Liver (tissue), 8 donors: ENCODE measurements at regions not wholly inside any gene's neighbourhood (a gene's known extent, or its start where the extent isn't known, plus 50 kb on each side); places are given as distances from the start of the nearest gene placed in this dataset.

ENCODE experiments used
- DNase-seq: peaks from one replicate; pipeline ENCODE4 v3.0.0-alpha.2; 2017; ENCODE audit warnings: low spot score
- H3K27ac ChIP-seq, 2 donors: one replicate each; pipeline ENCODE4 v1.7.0; 2013; ENCODE audit warnings: inconsistent platforms in 2 of 2, low read length in 2 of 2, control low read depth in 1 of 2, low read depth in 1 of 2, mild to moderate bottlenecking in 1 of 2
- H3K27me3 ChIP-seq, 4 donors: one replicate each; pipeline versions ENCODE4 v1.6.1 to v1.7.0; 2013; ENCODE audit warnings: low read length in 3 of 4, inconsistent platforms in 1 of 4, mild to moderate bottlenecking in 1 of 4, moderate library complexity in 1 of 4; ENCODE audit not compliant: control insufficient read depth in 4 of 4, insufficient read depth in 4 of 4
- H3K36me3 ChIP-seq, 4 donors: one replicate each; pipeline versions ENCODE4 v1.6.1 to v1.7.0; 2013; ENCODE audit warnings: low read length in 3 of 4, mild to moderate bottlenecking in 3 of 4, low read depth in 1 of 4, moderate library complexity in 1 of 4; ENCODE audit not compliant: control insufficient read depth in 4 of 4, insufficient read depth in 3 of 4
- H3K4me1 ChIP-seq, 4 donors: one replicate each; pipeline versions ENCODE4 v1.6.1 to v1.7.0; 2013; ENCODE audit warnings: low read length in 3 of 4, mild to moderate bottlenecking in 3 of 4, moderate library complexity in 1 of 4; ENCODE audit not compliant: control insufficient read depth in 4 of 4, insufficient read depth in 4 of 4
- H3K4me3 ChIP-seq, 3 donors: one replicate each; pipeline versions ENCODE4 v1.6.1 to v1.7.0; 2013; ENCODE audit warnings: low read length in 3 of 3, control low read depth in 1 of 3, low read depth in 1 of 3, mild to moderate bottlenecking in 1 of 3
- H3K9ac ChIP-seq, 2 donors: one replicate each; pipeline ENCODE4 v1.7.0; 2013; ENCODE audit warnings: low read length in 2 of 2, mild to moderate bottlenecking in 2 of 2, moderate library complexity in 2 of 2, control low read depth in 1 of 2, low read depth in 1 of 2
- H3K9me3 ChIP-seq, 4 donors: one replicate each; pipeline versions ENCODE4 v1.6.1 to v1.7.0; 2013; ENCODE audit warnings: low read length in 3 of 4; ENCODE audit not compliant: control insufficient read depth in 4 of 4
- CTCF ChIP-seq: fragments of 150-350 bp; IDR thresholded peaks from 2 replicates; pipeline ENCODE4 v1.5.1; 2017; ENCODE audit warnings: improper control_type of control experiment, low read depth, low read length; ENCODE audit not compliant: missing input control
- EGR1 ChIP-seq, 2 donors: IDR thresholded peaks; 2 replicates each; pipeline ENCODE4 v1.6.1; 2016 to 2018; ENCODE audit warnings: antibody characterized with exemption in 2 of 2, low read depth in 2 of 2
- FOXA2 ChIP-seq: IDR thresholded peaks from 2 replicates; pipeline ENCODE4 v1.6.1; 2016; ENCODE audit warnings: antibody characterized with exemption
- GABPA ChIP-seq, 2 donors: IDR thresholded peaks in 1 of 2; conservative IDR thresholded peaks in 1 of 2; 2 replicates each; pipeline ENCODE4 v1.6.1; 2016; ENCODE audit warnings: antibody characterized with exemption in 2 of 2, mild to moderate bottlenecking in 1 of 2, moderate library complexity in 1 of 2
- HNF4A ChIP-seq, 2 donors: conservative IDR thresholded peaks; 2 replicates each; pipeline ENCODE4 v1.6.1; 2016; ENCODE audit warnings: antibody characterized with exemption in 2 of 2, mild to moderate bottlenecking in 2 of 2
- HNF4G ChIP-seq: IDR thresholded peaks from 2 replicates; pipeline ENCODE4 v1.6.1; 2016; ENCODE audit warnings: antibody characterized with exemption
- MAX ChIP-seq: IDR thresholded peaks from 2 replicates; pipeline ENCODE4 v1.6.1; 2016; ENCODE audit warnings: antibody characterized with exemption
- NR2F2 ChIP-seq: IDR thresholded peaks from 2 replicates; pipeline ENCODE4 v1.6.1; 2016; ENCODE audit warnings: antibody characterized with exemption
- RAD21 ChIP-seq, 2 donors: IDR thresholded peaks; 2 replicates each; pipeline ENCODE4 v1.6.1; 2016; ENCODE audit warnings: antibody characterized with exemption in 2 of 2, mild to moderate bottlenecking in 2 of 2
- RXRA ChIP-seq, 2 donors: IDR thresholded peaks; 2 replicates each; pipeline ENCODE4 v1.6.1; 2017 to 2018; ENCODE audit warnings: antibody characterized with exemption in 2 of 2, mild to moderate bottlenecking in 1 of 2
- SP1 ChIP-seq: IDR thresholded peaks from 2 replicates; pipeline ENCODE4 v1.6.1; 2018; ENCODE audit warnings: antibody characterized with exemption, mild to moderate bottlenecking
- TAF1 ChIP-seq: conservative IDR thresholded peaks from 2 replicates; pipeline ENCODE4 v1.6.1; 2016; ENCODE audit warnings: antibody characterized with exemption, mild to moderate bottlenecking
- YY1 ChIP-seq: IDR thresholded peaks from 2 replicates; pipeline ENCODE4 v1.6.1; 2016; ENCODE audit warnings: antibody characterized with exemption, mild to moderate bottlenecking
- WGBS: extraction: QIAGEN DNeasy Blood & Tissue Kit; methylation state at CpG from one replicate; pipeline ENCODE4 v1.1.7; 2013; 5-methylcytosine and 5-hydroxymethylcytosine counted together
- TF ChIP-seq, protein P1 (sequence below): IDR thresholded peaks from 2 replicates; pipeline ENCODE4 v1.6.1; 2016; ENCODE audit warnings: antibody characterized with exemption
- TF ChIP-seq, protein P2 (sequence below): IDR thresholded peaks from 2 replicates; pipeline ENCODE4 v1.6.1; 2016; ENCODE audit warnings: antibody characterized with exemption, mild to moderate bottlenecking
- TF ChIP-seq, protein P3 (sequence below): IDR thresholded peaks from 2 replicates; pipeline ENCODE4 v1.6.1; 2016; ENCODE audit warnings: antibody characterized with exemption
- donor health status: healthy.
- donor health status: healthy.
- donor health status: healthy.
- donor health status: healthy.
- donor health status: healthy.

DNA sequence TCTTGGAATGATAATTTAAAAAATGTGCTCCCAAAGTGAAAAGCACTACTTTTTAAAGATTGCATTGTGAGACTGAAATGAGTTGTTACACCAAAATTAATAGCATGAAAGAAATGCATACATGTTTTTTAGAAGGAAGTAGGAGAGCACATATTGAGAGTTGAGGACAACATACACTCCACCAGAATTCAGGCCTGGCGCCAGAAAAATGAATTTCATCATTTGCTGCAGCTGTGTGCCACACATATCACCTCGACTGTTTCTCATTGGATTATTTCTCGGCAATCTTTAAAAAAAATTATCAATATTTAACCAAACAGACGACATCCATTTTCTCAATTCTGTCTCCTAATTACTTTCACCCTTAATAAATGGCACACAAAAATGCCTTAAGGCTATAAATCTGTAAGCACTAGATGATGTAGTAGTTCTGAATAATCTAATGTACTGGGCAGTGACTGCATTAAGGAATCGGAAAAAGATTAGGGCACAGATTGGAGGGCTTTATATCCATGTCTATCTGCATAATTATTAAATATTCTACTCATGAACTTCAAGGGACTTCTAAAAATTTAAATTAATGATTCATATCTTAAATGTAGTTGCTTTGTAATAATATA is 590.4 kb downstream of the NXPH1 start (continued):
- TF ChIP-seq MAX = no peak
- TF ChIP-seq, protein P1, sequence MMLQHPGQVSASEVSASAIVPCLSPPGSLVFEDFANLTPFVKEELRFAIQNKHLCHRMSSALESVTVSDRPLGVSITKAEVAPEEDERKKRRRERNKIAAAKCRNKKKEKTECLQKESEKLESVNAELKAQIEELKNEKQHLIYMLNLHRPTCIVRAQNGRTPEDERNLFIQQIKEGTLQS = no peak
- TF ChIP-seq GABPA (IDR thresholded peaks at IDR 0.05 in 1 of 2, conservative IDR thresholded peaks at IDR 0.05 in 1 of 2) = no peak
- TF ChIP-seq YY1 = no peak

DNA sequence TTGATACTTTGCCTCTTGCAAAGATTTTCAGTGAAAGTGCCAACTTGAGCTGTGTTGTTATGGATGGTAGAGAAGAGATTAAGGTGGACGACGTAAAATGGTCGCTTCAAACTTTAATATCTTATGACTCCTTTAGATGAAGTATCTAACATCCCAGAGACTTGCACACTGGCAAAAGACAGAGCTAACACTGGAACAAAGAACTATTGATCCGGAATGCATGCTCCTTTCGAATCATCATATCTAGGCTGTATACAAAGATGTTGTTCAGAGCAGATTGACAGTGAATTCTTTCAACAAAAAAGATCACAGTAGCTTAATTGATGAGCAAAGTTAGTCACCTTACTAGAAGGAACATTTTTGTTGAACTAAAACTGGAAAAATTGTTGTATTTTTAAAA is 592.7 kb downstream of the NXPH1 start:
- Histone ChIP-seq H3K27ac (no peak overlapping the region), H3K9ac (no peak overlapping the region), H3K36me3 (no peaks in the 10 kb centered on the region), H3K27me3 (no peaks in the 10 kb centered on the region), H3K9me3 (no peaks in the 10 kb centered on the region), H3K4me1 (no peaks in the 10 kb centered on the region), H3K4me3 (no peak overlapping the region)
- no peak for DNase-seq
- no peak for TF ChIP-seq MAX
- no peak for TF ChIP-seq EGR1 (IDR thresholded peaks at IDR 0.05; ENCODE audit: low read depth in 2 of 2)
- no peak for TF ChIP-seq TAF1
- TF ChIP-seq, protein P1 = no peak
- TF ChIP-seq, protein P2, sequence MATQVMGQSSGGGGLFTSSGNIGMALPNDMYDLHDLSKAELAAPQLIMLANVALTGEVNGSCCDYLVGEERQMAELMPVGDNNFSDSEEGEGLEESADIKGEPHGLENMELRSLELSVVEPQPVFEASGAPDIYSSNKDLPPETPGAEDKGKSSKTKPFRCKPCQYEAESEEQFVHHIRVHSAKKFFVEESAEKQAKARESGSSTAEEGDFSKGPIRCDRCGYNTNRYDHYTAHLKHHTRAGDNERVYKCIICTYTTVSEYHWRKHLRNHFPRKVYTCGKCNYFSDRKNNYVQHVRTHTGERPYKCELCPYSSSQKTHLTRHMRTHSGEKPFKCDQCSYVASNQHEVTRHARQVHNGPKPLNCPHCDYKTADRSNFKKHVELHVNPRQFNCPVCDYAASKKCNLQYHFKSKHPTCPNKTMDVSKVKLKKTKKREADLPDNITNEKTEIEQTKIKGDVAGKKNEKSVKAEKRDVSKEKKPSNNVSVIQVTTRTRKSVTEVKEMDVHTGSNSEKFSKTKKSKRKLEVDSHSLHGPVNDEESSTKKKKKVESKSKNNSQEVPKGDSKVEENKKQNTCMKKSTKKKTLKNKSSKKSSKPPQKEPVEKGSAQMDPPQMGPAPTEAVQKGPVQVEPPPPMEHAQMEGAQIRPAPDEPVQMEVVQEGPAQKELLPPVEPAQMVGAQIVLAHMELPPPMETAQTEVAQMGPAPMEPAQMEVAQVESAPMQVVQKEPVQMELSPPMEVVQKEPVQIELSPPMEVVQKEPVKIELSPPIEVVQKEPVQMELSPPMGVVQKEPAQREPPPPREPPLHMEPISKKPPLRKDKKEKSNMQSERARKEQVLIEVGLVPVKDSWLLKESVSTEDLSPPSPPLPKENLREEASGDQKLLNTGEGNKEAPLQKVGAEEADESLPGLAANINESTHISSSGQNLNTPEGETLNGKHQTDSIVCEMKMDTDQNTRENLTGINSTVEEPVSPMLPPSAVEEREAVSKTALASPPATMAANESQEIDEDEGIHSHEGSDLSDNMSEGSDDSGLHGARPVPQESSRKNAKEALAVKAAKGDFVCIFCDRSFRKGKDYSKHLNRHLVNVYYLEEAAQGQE = no peak
- TF ChIP-seq FOXA2 = no peak
- TF ChIP-seq HNF4A (conservative IDR thresholded peaks at IDR 0.05) = no peak
- no peak for TF ChIP-seq NR2F2
- TF ChIP-seq RXRA (IDR thresholded peaks at IDR 0.05) = no peak
- no peak for TF ChIP-seq SP1
- TF ChIP-seq HNF4G = no peak
- TF ChIP-seq YY1 = no peak
- no peak for TF ChIP-seq RAD21 (IDR thresholded peaks at IDR 0.05)
- TF ChIP-seq CTCF = no peak
- TF ChIP-seq, protein P3, sequence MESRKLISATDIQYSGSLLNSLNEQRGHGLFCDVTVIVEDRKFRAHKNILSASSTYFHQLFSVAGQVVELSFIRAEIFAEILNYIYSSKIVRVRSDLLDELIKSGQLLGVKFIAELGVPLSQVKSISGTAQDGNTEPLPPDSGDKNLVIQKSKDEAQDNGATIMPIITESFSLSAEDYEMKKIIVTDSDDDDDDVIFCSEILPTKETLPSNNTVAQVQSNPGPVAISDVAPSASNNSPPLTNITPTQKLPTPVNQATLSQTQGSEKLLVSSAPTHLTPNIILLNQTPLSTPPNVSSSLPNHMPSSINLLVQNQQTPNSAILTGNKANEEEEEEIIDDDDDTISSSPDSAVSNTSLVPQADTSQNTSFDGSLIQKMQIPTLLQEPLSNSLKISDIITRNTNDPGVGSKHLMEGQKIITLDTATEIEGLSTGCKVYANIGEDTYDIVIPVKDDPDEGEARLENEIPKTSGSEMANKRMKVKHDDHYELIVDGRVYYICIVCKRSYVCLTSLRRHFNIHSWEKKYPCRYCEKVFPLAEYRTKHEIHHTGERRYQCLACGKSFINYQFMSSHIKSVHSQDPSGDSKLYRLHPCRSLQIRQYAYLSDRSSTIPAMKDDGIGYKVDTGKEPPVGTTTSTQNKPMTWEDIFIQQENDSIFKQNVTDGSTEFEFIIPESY = no peak
- WGBS = 86% methylated on average over 5 of the region's 5 CpGs
